HG03103 (cell line): ENCODE measurements at regions not wholly inside any gene's neighbourhood (a gene's known extent, or its start where the extent isn't known, plus 50 kb on each side); places are given as distances from the start of the nearest gene placed in this dataset.

Experiments
- ATAC-seq: cut with Tn5 transposase; IDR thresholded peaks from one replicate; pipeline ENCODE4 v1.9.1; 2021; ENCODE audit warnings: low read depth; ENCODE audit not compliant: unreplicated experiment

GRCh38 chr2:180187611-180188010 lies 180.5 kb upstream of the CWC22 start:
- ATAC-seq: no peak

GRCh38 chr2:180184506-180184905 lies 177.4 kb upstream of the CWC22 start:
- ATAC-seq: no peak

- no peak for ATAC-seq
Measured at GRCh38 chr2:180180511-180180910, 173.4 kb upstream of the CWC22 start.

- no peak for ATAC-seq
Measured at GRCh38 chr2:180177534-180177933, 170.4 kb upstream of the CWC22 start.

DNA sequence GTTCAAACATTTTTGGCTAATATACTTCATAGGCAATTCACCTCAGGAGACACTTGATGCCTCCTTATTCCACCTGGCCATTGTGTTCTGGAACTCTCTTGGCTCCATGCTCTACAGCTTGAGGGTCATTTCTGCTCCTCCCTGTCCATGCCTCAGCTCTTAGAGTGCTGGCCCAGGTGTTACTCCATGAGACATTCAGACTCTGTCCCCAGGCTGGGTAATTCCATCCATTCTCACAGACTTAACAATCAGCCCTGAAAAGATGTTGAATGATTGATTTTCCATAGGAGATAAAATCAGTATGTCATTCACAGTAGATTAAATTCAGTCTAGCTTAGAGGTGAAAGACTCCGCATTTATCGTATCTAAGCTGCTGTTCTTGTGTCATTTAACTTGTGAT lies 168.6 kb upstream of the CWC22 start:
- no peak for ATAC-seq

DNA sequence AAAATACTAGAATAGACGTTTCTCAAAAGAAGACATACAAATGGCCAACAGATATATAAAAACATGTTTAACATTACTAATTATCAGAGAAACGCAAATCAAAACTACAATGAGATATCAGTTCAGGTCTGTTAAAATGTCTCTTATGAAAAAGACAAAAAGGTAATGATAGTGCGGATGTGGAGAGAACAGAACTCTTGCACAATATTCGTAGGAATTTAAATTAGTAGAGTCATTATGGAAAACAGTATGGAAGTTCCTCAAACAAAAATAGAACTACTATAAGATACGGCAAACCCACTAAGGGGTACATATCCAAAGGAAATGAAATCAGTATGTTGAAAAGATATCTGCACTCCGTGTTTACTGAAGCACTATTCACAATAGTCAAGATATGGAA lies 167.5 kb upstream of the CWC22 start:
- no peak for ATAC-seq

- ATAC-seq: no peak
Measured at GRCh38 chr2:180169474-180169873, 162.4 kb upstream of the CWC22 start.

DNA sequence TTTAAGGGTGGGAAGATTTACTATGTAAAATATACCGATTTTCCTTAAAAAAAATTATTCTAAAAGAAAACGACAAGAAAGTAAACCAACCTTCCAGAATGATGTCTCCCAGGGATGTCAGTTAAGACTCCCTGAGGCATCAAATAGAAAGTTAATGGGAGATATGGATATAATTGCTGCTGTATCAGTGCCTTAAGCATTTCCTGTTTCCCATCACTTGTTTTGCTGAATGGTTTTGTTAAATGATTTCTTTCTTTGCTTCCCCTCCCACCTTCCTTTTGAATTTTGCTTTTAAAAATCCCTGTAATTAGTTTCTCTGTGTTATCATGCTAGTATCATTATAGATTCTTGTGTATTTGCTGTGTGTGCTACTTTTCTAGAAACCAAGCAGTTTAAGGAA lies 154.3 kb upstream of the CWC22 start:
- ATAC-seq: no peak

DNA sequence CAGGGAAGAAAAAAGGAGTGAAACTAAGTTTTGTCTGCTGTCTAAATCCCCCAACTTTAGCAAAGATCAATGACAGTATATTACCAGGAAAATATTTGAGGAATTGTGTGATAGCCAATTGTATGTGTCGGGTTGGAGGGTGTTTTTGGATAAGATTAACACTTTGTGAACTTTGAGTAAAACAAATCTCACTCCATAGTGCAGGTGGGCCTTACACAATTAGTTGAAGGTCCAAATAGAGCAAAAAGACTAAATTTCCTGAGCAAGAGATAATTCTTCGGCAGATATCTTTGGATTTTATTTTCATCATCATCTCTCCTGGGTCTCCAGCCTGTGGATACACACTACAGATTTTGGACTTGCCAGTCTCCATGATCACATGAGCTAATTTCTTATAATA lies 152.8 kb upstream of the CWC22 start:
- no peak for ATAC-seq

GRCh38 chr2:180158961-180159360 lies 151.9 kb upstream of the CWC22 start:
- no peak for ATAC-seq

GRCh38 chr2:180156651-180157050 lies 149.6 kb upstream of the CWC22 start:
- no peak for ATAC-seq

DNA sequence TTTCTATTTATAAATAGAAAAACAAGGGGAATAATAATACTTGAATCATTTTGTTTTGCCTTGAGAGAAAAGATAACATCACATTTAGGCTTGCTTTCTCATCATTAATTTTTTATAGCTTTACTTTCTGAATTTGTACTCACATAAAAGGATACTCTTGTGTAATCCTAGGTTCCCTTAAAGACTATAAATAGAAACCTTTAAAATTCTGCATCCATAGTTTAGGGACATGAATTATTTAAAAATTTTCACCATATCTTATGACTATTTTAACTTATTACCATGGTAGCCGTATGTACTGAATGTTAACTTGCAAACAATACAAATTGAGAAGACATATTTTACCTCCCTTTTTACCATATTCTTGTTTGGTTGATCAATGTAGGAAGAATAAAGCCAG lies 143.5 kb upstream of the CWC22 start:
- no peak for ATAC-seq

GRCh38 chr2:180146541-180146940 lies 139.4 kb upstream of the CWC22 start:
- no peak for ATAC-seq

GRCh38 chr2:180146114-180146513 lies 139.0 kb upstream of the CWC22 start:
- no peak for ATAC-seq

GRCh38 chr2:180145163-180145562 lies 138.1 kb upstream of the CWC22 start:
- no peak for ATAC-seq

GRCh38 chr2:180144338-180144813 lies 137.3 kb upstream of the CWC22 start:
- no peak for ATAC-seq

- ATAC-seq: no peak
Measured at GRCh38 chr2:180143633-180144337, 136.7 kb upstream of the CWC22 start.

DNA sequence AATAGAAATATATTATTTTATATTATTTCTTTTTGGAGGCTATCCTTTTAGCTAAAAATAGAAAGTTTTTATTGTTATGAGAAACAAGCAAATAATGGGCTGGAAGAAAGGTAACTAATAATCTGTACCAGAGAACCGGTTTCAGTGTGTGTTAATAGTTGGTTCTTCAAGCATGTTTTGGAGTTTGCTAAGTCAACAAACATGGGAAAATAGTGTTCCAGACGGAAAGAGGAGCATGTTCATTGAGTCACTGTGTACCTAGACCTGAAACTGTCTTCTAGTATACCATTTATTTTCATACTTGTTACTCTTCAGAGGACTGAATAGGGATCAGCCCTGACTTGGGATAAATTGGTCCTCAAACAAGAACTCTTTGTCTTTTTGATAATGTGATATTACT lies 134.5 kb upstream of the CWC22 start:
- no peak for ATAC-seq

DNA sequence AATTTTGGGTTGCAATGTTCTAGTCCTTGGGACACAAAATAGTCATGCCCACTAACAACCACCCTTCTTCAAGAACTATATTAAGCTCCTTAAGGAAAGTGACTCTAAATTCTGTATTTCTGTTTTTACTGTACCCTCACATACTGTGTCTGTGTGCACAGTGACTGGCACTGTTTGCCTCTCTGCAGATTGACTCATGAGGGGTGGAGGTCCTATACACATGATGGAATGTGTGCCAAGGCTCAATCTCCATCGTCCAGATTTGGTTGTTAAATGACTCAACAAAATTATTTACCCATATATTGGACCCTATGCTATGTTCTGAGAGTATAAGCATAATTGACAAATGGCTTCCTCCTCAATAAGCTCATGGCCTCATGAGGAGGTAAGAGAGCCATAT lies 126.6 kb upstream of the CWC22 start:
- ATAC-seq: no peak

GRCh38 chr2:180130403-180130802 lies 123.3 kb upstream of the CWC22 start:
- no peak for ATAC-seq

GRCh38 chr2:180128861-180129260 lies 121.8 kb upstream of the CWC22 start:
- ATAC-seq: no peak

DNA sequence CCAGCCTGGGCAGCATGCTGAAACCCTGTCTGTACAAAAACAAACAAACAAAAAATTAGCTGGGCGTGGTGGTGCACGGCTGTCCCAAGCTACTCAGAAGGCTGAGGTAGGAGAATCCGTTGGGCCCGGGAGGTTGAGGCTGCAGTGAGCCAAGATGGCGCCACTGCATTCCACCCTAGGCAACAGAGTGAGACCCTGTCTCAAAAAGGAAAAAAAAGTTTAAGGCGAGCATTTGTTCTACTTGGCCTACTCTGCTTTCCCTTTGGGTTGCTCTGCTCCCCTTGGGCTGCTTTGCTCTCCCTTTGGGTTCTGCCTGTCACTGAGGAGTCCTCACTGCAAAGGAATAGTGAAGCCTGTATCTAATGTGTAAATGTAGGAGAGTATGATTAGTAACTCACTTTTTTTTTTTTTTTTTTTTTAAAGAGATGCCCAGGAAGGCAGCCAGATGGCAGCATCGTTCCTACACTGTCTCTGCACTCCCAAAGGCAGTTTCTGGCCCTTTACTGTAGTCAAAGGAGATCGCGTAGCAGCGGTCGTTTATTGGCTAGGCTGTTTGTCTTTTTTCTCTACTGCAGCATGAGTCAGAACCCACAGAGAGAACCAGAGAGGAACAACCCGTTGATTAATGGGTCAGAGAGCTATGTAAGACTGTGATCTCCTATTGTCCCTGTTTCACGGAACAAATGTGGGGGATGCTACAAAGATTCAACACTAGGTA lies 118.3 kb upstream of the CWC22 start:
- ATAC-seq: peak; percentile 80
